Gastrocnemius medialis (tissue), 4 donors: ENCODE measurements at regions not wholly inside any gene's neighbourhood (a gene's known extent, or its start where the extent isn't known, plus 50 kb on each side); places are given as distances from the start of the nearest gene placed in this dataset.

Experiments used
- POLR2A ChIP-seq, 2 donors: fragments of 450-650 bp; IDR thresholded peaks; one replicate each; pipeline ENCODE4 v1.6.1; 2017; ENCODE audit warnings: antibody characterized with exemption in 2 of 2, mild to moderate bottlenecking in 2 of 2, moderate library complexity in 2 of 2
- TF ChIP-seq, protein P1 (sequence below), 5 experiments: fragments of 450-650 bp in 3 of 5; fragments of 200-600 bp in 2 of 5; sonication (generic) in 2 of 5; IDR thresholded peaks in 4 of 5; conservative IDR thresholded peaks in 1 of 5; 1 replicate in 4 of 5; 2 replicates in 1 of 5; pipeline ENCODE4 v1.5.1; 2016 to 2019; ENCODE audit warnings: antibody characterized with exemption in 5 of 5, mild to moderate bottlenecking in 3 of 5, moderate library complexity in 3 of 5

DNA sequence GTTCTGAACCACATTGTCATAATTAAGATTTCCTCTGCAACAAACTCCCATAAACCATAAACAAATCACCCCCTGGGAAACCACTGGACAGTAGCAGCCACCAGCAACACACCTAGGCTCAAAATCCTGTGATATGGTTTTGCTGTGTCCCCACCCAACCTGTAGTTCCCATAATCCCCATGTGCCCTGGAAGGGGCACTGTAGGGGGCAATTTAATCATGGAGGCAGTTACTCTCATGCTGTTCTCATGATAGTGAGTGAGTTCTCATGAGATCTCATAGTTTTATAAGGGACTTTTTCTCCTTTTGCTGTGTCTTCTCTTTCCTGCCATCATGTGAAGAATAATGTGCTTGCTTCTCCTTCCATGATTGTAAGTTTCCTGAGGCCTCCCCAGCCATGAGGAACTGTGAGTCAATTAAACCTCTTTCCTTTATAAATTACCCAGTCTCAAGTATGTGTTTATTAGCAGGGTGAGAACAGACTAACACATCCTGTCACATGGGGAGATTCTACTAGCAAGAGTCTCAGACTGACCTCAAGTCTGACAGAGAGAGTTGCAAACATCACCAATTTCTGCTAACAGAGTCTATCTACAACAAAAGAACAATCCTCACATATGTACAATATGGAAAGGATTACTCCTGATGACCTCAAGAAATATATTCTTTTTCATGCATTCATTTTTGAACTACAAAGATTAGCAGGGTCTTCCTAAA is 182.6 kb downstream of the GRB14 start:
- TF ChIP-seq, protein P1, sequence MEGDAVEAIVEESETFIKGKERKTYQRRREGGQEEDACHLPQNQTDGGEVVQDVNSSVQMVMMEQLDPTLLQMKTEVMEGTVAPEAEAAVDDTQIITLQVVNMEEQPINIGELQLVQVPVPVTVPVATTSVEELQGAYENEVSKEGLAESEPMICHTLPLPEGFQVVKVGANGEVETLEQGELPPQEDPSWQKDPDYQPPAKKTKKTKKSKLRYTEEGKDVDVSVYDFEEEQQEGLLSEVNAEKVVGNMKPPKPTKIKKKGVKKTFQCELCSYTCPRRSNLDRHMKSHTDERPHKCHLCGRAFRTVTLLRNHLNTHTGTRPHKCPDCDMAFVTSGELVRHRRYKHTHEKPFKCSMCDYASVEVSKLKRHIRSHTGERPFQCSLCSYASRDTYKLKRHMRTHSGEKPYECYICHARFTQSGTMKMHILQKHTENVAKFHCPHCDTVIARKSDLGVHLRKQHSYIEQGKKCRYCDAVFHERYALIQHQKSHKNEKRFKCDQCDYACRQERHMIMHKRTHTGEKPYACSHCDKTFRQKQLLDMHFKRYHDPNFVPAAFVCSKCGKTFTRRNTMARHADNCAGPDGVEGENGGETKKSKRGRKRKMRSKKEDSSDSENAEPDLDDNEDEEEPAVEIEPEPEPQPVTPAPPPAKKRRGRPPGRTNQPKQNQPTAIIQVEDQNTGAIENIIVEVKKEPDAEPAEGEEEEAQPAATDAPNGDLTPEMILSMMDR (IDR thresholded peaks at IDR 0.05 in 4 of 5, conservative IDR thresholded peaks at IDR 0.05 in 1 of 5) = no peak
- TF ChIP-seq POLR2A (IDR thresholded peaks at IDR 0.05) = no peak
